Stimulated activated CD8-positive, alpha-beta memory T cell treated with anti-CD3 and anti-CD28 coated beads, Interleukin-7, amount 100 ng/mL, for 48 hours (primary cell): ENCODE measurements at regions not wholly inside any gene's neighbourhood (a gene's known extent, or its start where the extent isn't known, plus 50 kb on each side); places are given as distances from the start of the nearest gene placed in this dataset.

Experiments used
- DNase-seq, 2 donors: peaks; one replicate each; pipeline ENCODE4 v3.0.0-alpha.2; 2020; ENCODE audit warnings: low read depth in 1 of 2; ENCODE audit errors: extremely low read depth in 1 of 2

- DNase-seq, result no peak
Observed at GRCh38 chr5:61999371-61999770, 306.6 kb upstream of the KIF2A start.

GRCh38 chr5:62000646-62001045 lies 305.4 kb upstream of the KIF2A start:
- DNase-seq, result no peak

- DNase-seq, result no peak
Observed at GRCh38 chr5:62001640-62002039, 304.4 kb upstream of the KIF2A start.

GRCh38 chr5:62002436-62002835 lies 303.6 kb upstream of the KIF2A start:
- DNase-seq, result no peak

- no peak for DNase-seq
Observed at GRCh38 chr5:62005551-62005950, 300.5 kb upstream of the KIF2A start.

GRCh38 chr5:62007457-62007856 lies 298.5 kb upstream of the KIF2A start:
- no peak for DNase-seq

- DNase-seq, result no peak
Observed at GRCh38 chr5:62011089-62011664, 294.8 kb upstream of the KIF2A start.

- no peak for DNase-seq
Observed at GRCh38 chr5:62017092-62017491, 288.9 kb upstream of the KIF2A start.

GRCh38 chr5:62029303-62029702 lies 276.7 kb upstream of the KIF2A start:
- DNase-seq, result no peak

GRCh38 chr5:62030326-62030725 lies 275.7 kb upstream of the KIF2A start:
- no peak for DNase-seq

GRCh38 chr5:62038024-62038423 lies 268.0 kb upstream of the KIF2A start:
- DNase-seq, result no peak

GRCh38 chr5:62041156-62041756 lies 264.8 kb upstream of the KIF2A start:
- no peak for DNase-seq

GRCh38 chr5:62042007-62042406 lies 264.0 kb upstream of the KIF2A start:
- DNase-seq, result no peak

GRCh38 chr5:62043289-62044280 lies 262.4 kb upstream of the KIF2A start:
- no peak for DNase-seq

- no peak for DNase-seq
Observed at GRCh38 chr5:62044989-62045388, 261.0 kb upstream of the KIF2A start.

- no peak for DNase-seq
Observed at GRCh38 chr5:62046191-62046590, 259.8 kb upstream of the KIF2A start.

- DNase-seq, result no peak
Observed at GRCh38 chr5:62051747-62052146, 254.3 kb upstream of the KIF2A start.

- DNase-seq, result no peak
Observed at GRCh38 chr5:62059960-62060359, 246.0 kb upstream of the KIF2A start.

GRCh38 chr5:62065050-62065449 lies 241.0 kb upstream of the KIF2A start:
- no peak for DNase-seq

GRCh38 chr5:62066761-62067277 lies 239.2 kb upstream of the KIF2A start:
- DNase-seq, result no peak

- no peak for DNase-seq
Observed at GRCh38 chr5:62068554-62068953, 237.5 kb upstream of the KIF2A start.

- DNase-seq, result no peak
Observed at GRCh38 chr5:62077387-62077786, 228.6 kb upstream of the KIF2A start.
